GM19395 (cell line): ENCODE measurements at regions not wholly inside any gene's neighbourhood (a gene's known extent, or its start where the extent isn't known, plus 50 kb on each side); places are given as distances from the start of the nearest gene placed in this dataset.

Source experiments
- ATAC-seq: cut with Tn5 transposase; IDR thresholded peaks from one replicate; pipeline ENCODE4 v1.9.1; 2021; ENCODE audit warnings: mild to moderate bottlenecking, moderate library complexity; ENCODE audit not compliant: unreplicated experiment

DNA sequence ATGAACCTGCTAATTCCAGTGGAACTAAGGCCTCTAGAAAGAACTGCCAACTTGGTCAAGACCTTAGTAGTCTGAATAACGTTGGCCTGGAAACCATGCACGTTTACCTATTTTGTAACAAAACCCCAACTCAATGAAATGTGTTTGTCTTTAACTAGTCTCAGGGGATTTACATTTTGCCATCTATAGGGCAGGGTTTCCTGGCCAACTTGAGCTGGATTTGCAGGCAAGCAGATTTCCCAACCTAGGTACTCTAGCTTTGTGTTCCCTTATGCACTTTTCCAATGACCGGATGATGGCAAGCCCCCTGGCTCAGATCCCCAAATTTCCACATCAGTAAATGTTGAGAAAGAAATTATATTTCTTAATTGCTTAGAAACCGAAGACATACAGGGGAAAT lies 114.5 kb downstream of the IRS2 start:
- ATAC-seq: no peak

DNA sequence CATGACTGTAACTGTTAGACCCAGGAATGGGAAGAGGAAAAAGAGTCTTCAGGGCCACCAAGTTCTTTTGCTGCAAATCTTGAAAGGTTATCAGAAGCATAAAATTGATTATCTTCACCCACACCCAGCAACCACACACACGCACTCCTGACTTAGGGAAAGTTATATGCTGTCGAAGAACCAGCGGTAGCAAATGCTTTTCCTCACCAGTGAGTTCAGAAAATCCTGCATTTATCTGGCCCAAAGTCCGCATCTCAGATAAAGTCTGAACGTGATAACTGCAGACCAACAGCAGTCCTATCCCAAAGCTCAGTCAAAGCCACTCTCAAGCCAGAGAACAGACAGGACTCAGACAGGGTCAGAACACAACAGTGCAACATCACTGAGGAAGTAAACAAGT lies 115.6 kb downstream of the IRS2 start:
- ATAC-seq: no peak

DNA sequence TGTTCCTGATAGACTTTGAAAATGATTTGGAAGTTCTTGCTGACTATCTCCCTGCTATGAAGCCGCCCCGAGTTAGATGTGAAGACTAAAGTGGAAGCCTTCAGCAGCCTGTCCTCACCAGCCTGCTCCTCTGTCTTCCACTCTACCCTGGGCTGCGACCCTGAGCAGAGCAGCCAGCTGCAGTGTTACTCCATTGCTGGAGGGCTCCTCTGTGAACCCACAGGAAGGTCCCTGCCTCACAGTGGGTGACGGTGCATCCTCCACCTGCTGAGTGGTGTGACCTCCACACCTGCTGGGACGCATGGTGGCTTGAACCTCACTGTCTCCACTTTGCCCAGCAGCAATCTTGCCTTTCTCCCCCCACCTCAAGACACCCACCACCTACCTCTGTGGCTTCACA lies 116.4 kb downstream of the IRS2 start:
- no peak for ATAC-seq

DNA sequence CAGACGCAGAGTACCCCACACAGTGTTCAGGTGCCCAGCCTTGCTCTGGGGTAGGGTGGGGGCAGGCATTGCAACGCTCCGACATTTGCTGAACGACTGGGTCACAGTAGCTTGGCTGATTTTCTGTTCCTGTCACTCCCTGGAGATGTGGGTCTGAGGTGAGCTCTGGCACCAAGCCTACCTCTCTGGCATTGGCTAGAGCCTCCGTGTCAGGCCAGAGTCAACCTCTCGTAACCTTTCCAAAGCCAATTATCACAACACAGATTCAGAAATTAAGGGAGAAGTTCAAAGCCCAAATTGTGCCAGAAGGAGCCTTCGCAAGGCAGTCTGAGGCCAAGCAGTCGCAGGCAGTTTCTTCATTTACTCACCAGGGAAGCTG lies 117.2 kb downstream of the IRS2 start:
- ATAC-seq: no peak

DNA sequence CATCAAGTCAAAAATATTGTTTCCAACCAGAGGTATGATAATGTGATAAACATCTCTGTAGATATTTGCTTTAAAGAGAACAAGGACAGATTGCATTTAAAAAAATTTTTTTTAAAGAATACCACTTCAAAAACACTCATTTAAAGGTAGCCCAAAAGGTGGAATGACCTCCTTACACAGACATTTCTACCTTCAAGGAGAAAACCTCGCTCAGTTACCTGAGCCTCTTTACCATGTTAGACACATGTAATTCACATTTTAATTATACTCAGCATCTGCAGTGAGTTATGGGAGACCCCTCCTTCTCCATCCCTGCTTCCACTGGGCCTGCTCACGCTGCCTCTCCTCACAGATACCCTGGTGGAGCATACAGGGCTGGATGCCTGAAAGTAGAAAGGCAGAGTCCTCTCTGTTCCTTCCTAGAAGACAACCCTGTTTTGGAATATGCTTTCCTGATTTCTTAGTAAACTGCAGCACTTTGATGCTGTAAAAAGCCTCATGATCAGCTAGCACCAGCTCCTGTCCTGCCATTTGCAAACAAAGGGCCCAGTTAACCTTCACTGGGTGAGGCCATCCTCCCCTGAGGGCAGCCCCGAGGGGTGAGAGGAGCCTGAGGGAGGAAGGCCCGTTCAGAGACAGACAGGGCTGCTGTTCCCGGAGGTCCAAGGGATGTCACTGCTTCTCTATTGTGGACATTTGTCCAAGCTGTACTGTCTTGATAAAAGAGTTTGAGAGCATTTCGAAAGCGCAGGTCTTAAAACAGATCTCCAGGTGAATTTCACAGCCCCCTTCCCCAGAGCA lies 117.8 kb downstream of the IRS2 start:
- no peak for ATAC-seq

DNA sequence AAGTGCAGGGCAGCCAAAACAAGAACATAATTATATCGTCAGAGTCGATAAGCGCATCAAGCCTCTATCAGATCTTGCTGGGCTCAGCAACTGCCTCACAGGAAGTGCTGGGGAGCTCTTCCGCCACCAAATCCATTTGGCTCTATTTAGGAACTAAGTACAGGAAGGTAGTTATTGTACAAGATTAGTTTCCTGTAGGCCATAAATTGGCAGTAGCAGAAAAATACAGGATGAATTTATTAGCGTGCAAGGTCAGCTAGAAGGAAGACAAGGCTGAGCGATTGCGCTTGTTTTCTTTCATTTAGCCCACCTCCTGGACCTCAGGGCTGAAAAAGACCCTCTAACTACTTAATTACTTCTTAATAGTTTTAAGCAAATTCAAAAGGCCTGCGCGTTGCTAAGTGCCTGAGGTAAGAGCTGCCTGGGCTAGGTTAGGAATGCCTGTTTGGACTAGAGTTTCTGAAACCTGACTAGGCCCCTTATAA lies 118.5 kb downstream of the IRS2 start:
- no peak for ATAC-seq

DNA sequence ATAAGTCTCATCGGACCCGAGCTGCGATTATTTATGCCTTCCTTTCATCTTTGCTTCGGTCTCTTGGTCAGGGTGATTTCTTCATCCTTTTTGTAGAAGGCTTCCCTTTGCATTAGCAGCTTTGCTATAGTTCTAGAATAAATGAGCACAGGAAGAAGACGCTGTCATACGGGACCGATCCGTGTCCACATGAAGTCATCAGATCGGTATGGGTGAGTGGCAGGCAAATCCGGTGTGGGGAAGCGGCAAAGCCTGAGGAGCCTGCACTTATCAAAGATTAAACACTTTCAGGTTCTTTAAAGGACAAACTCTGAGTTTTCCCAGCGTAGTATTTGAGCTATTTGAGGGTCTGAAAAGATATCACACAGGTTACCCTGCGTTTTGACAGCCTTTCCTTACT lies 119.3 kb downstream of the IRS2 start:
- no peak for ATAC-seq

DNA sequence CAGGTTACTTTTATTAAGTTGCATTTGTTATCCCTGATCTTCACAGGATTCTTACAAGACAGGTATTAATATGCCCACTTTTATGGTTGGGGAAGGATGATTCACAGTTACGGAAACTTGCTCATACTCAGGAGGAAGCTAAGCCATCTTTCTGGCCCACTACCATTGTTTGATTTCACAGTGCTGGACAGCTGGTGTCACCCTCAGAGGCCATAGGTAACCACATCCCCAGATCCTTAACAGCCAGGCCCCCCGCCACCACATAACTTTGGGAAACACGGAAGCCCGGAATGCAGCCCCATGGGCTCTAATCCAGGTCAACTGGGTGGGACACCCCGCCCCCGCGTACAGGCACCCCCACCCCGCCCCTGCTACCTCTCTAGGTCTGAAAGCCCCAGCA lies 119.7 kb downstream of the IRS2 start:
- ATAC-seq: no peak

DNA sequence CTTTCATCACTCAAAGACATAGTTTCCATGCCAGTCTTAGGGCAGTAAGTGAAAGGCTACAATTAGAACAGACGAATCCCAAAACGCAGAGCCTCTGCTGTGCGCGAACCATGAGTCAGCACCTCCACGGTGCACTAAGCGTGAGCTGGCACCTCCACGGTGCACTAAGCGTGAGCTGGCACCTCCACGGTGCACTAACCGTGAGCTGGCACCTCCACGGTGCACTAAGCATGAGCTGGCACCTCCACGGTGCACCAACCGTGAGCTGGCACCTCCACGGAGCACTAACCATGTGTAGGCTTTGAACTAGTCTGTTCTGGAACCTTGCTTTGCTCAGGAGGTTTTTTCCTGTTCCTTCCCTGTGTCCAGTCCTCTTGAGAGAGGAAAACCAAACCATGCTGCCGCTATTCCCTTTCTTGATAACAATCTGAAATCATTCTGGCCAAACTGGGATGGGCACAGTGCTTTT lies 120.6 kb downstream of the IRS2 start:
- no peak for ATAC-seq

DNA sequence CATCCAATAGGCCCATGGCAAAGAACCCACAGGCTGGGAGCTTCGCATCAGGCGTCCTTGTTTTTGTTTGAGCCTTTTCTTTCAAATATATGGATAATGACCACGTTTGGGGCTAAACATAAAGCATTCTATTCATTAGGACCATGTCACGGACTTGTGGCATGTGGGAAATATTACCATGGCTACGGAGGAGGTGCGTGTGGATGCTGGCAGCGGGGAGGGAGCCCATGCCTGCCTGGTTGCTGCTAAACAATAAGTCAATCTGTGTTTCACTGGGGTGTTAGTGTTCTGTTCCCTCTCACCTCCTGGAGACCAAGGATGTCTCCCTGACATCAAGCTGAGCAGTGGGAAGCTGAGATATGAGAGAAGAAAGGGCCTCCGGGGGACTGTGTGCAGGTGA lies 121.1 kb downstream of the IRS2 start:
- ATAC-seq: no peak

DNA sequence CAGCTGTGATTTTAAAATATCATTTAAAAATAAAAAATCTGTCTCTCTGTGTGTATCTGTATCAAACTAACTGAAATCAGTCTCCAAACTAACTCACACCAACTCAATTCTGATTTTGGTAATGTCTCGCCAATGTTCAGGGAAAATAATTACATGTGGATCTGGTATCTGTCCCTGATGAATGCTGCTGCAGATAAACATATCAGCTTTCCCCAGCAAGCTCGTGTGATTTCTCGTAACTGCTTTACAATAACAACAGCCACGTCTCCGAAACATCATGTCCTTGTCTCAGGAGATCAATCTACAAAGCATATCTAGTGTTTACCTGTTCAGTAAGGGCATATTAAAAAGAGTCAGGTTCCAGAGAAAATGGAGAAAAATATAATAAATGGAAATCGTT lies 129.0 kb downstream of the IRS2 start:
- no peak for ATAC-seq

DNA sequence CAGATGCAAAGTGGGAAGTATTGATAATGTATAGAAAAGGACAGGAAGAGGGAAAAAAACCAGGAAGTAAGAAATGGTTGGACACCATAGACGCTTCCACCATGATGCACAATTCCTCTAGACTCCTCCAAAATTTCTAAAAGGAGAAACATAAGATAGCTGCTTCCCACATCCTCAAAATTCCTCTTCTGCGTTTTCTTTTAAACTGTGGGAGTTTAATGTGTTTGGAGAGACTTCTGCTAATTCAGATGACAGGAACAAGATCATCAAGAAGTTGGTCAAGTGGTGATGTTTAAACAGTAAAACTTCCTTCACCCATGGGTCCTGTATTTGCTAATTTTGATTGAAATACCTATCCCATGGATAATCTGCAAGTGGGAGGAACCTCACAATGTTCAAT lies 130.2 kb downstream of the IRS2 start:
- no peak for ATAC-seq

DNA sequence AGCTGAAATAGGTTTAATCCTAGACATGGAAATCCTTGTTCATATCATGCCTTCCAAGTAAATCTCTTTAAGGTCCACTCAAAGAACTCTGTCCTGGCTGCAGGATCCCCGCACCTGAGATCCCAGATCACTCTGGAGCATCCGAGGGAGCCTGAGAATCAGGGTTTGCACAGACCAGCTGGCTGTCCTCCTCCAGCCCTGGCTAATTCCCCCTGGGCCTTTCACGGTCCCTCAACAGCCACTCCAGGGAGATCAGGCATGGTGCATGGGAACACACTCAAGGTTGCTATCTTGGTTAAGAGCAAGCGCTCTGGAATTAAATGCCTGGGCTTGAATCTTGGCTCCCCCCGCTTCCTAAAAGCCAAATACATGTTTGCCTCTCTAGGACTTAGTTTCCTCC lies 130.8 kb downstream of the IRS2 start:
- ATAC-seq: no peak

DNA sequence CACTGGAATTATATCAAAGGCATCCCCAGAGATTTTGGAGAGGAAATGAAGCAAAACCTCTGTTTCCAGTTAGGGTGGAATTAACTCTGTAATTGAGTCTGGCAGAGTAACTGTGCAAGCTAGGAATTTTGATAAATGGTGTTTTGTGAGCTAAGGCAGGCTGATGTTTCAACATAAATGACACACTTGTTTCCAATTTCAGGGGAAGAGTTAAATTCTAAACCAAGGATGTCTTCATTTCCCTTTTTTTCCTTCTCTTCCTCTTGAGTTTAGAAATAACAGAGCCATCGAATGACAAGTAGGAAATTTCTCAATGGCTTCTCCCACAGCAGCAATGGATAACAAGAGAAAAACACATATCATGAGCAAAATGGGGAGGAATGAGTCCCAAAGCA lies 131.2 kb downstream of the IRS2 start:
- ATAC-seq: no peak

DNA sequence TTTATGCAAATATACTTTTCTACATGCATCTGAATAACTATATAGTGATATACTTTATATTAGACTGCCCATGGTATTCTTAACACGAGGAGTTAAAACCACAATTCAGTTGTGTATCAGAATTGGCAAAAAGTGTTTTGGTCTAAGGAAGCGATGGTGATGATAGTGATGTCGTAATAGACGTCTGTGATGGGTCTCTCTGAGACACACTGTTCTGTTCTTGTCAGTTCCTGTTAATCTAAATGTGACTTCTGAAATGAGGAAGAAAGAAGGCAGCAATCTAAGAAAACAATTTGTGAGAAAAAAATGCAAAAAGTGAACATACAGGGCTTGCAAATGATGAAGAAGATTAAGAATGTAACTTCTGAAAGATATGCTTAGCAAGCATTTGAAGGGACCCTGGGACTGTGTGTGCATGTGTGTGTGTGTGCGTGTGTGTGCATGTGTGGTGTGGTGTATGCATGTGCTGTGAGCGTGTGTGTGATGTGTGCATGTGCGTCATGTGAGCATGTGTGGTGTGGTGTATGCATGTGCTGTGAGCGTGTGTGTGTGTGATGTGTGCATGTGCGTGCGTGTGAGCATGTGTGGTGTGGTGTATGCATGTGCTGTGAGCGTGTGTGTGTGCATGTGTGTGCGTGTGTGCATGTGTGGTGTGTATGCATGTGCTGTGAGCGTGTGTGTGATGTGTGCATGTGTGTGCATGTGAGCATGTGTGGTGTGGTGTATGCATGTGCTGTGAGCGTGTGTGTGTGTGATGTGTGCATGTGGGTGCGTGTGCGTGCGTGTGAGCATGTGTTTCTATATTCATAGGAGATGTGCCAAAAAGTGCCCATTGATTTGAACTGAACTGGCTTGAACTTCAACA lies 131.8 kb downstream of the IRS2 start:
- ATAC-seq: no peak

DNA sequence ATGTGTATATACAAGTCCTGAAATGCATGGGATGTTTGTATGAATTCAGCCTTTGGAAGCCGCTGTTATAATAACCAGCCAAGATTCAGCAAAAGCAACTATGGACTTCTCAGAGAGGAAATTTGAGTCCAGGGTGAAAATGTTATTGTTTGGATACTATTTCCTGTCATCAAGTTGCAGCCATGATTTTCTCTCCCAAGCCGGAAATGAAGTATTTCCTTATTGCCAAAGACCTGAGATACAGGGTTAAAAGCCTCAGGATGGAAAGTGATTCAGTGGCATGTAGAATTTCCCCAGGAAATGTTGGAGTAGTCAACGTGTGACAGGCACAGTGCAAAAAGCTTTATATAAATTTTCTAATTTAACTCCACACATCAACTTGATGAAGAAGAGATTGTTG lies 133.9 kb downstream of the IRS2 start:
- no peak for ATAC-seq

DNA sequence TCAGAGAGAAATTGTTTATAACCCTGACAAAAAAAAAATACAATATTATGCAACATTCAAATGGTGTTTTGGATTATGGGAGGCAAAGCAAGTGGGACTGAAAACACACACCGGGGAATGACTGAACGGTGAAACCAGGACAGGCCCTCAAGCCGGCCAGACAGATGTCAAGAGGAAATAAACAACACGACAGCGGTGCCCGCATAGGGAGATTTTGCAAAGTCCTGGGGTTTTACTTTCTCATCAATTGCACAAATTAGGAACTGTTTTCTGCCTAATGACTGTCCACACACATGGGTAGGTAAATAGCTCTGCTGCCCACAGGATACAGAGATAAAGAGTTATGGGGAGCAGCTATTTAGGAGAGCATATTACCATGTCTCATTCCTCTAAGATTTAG lies 134.5 kb downstream of the IRS2 start:
- ATAC-seq: no peak

DNA sequence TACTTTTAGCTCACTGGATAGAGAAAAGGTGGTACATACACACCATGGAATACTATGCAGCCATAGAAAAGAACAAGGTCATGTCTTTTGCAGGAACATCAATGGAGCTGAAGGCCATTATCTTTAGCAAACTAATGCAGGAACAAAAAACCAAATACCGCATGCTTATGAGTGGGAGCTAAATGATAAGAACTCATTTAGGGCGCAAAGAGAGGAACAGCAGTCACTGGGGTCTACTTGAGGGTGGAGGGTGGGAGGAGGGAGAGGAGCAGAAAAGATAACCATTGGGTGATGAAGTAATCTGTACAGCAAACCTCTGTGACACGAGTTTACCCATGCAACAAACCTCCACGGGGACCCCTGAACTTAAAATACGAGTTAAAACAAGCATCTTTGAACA lies 135.1 kb downstream of the IRS2 start:
- no peak for ATAC-seq

DNA sequence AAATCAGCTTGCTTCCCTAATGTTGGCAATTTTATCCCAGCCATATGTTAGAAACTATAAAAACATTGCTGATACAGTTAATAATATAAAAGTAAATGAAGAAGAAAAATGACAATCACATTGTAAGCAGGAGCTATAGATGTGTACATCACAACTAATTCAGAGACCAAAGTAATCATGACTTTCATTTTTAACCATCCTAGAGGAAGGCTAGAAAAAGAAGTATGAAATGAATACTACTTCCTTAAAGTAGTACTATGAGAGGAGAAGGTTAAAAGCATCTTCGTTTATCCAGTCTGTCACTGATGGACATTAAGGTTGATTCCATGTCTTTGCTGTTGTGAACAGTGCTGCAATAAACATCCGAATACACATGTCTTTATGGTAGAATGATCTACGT lies 135.5 kb downstream of the IRS2 start:
- no peak for ATAC-seq

DNA sequence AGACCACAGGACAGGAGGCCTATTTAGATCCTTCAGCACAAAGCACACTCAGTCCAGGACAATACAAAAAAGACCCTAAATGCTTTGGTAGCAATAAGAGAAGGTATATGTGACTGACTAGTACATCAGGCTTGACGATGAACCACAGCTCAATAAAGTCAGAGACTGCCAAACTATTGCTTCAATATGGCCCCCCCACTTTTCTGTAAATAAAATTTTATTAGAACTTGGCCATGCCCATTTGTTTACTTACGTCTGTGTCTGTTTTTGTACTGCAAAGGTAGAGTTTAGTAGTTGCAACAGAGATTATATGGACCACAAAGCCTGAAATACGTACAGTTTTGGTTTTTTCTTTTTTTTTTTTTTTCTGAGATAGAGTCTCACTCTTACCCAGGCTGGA lies 136.7 kb downstream of the IRS2 start:
- no peak for ATAC-seq

DNA sequence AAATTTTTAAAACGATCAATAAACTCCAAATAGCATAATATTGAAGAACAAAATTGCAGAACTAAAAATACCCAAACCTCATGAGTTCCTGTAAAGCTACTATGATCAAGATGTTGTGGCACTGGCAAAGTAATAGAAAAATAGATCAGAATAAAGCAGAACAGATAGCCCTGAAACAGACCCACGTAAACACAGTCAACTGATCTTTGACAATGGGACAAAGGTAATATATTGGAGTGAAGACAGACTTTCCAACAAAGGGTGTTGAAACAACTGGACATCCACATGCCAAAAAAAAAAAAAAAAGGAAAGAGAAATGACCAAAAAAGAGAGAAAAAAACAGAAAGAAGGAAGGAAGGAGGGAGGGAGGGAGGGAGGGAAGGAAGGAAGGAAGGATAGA lies 138.7 kb downstream of the IRS2 start:
- ATAC-seq: no peak

DNA sequence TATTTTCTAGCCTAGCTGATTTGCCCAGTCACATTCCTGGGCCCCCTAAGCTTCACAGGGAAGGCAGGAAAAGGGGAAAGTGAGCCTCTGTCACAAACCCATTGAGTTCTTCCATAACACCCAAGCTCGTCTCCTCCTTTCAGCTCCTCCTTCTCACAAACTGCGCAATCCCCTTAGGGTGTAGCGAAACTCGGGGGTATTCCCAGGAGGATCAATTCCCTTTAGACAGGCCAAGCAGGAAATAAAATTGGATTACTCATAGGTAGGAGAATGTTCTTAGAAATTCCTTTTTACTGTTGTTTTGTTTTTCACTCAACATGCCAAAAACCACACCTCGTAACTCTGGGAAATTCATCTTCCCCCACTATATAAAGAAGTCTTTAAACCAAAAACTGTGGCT lies 139.3 kb downstream of the IRS2 start:
- ATAC-seq: no peak
